ENCODE measurements at regions not wholly inside any gene's neighbourhood (a gene's known extent, or its start where the extent isn't known, plus 50 kb on each side); places are given as distances from the start of the nearest gene placed in this dataset.

DNA sequence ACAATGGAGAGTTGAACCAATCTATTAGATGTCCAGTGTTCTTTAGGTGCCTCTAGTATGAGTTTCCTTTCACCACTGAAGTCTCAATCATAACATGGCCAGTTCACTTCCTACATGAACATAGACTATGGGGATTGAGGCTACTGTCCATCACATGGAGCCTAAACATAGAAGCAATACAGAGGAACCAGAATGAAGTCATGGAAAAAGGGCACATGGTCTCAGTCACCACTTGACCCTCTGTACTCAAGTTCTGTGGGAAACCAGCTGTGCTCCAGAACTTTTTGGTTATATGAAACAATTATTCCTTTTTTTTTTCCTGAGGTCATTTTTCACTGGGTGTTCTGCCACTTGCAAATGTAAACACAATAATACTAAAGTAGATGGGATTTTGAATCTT is 762.5 kb downstream of the CBLN4 start:
- H3F3A ChIP-seq (ENCODE audit: low read depth): no peaks in the 10 kb centered on the region
- no peaks in the 10 kb centered on the region for H3K9me2 ChIP-seq (replicated peaks; ENCODE audit: low read depth, low read length)
- no peaks in the 10 kb centered on the region for H3K4me1 ChIP-seq (ENCODE audit: insufficient read depth, low read length, poor library complexity, severe bottlenecking)
- H2AFZ ChIP-seq (ENCODE audit: low read length): no peak overlapping the region
- no peak overlapping the region for H3K9ac ChIP-seq (ENCODE audit: low read depth, low read length, poor library complexity, severe bottlenecking)
- no peak overlapping the region for H3K4me3 ChIP-seq (ENCODE audit: low read length, poor library complexity, severe bottlenecking)
- H3K79me2 ChIP-seq (ENCODE audit: insufficient read depth, low read length): no peaks in the 10 kb centered on the region
- H3K27me3 ChIP-seq (ENCODE audit: insufficient read depth, low read length, poor library complexity, severe bottlenecking): no peaks in the 10 kb centered on the region
- no peaks in the 10 kb centered on the region for H4K20me1 ChIP-seq (ENCODE audit: insufficient read depth, low read length, poor library complexity, severe bottlenecking)
- no peak overlapping the region for H3K4me2 ChIP-seq (ENCODE audit: low read depth, low read length, poor library complexity, severe bottlenecking)
- no peaks in the 10 kb centered on the region for H3K36me3 ChIP-seq (ENCODE audit: insufficient read depth, low read length)
- no peaks in the 10 kb centered on the region for H3K9me3 ChIP-seq (ENCODE audit: insufficient read depth, low read depth, low read length)
- TF ChIP-seq EZH2phosphoT487 (IDR thresholded peaks at IDR 0.05; ENCODE audit: borderline replicate concordance): no peak
- TF ChIP-seq, protein P1, sequence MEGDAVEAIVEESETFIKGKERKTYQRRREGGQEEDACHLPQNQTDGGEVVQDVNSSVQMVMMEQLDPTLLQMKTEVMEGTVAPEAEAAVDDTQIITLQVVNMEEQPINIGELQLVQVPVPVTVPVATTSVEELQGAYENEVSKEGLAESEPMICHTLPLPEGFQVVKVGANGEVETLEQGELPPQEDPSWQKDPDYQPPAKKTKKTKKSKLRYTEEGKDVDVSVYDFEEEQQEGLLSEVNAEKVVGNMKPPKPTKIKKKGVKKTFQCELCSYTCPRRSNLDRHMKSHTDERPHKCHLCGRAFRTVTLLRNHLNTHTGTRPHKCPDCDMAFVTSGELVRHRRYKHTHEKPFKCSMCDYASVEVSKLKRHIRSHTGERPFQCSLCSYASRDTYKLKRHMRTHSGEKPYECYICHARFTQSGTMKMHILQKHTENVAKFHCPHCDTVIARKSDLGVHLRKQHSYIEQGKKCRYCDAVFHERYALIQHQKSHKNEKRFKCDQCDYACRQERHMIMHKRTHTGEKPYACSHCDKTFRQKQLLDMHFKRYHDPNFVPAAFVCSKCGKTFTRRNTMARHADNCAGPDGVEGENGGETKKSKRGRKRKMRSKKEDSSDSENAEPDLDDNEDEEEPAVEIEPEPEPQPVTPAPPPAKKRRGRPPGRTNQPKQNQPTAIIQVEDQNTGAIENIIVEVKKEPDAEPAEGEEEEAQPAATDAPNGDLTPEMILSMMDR (conservative IDR thresholded peaks at IDR 0.05; ENCODE audit: low read length): no peak

- Histone ChIP-seq H3K9me2 (replicated peaks; ENCODE audit: low read depth, low read length) (no peaks in the 10 kb centered on the region), H3K27me3 (ENCODE audit: insufficient read depth, low read length, poor library complexity, severe bottlenecking) (no peaks in the 10 kb centered on the region), H3K4me2 (ENCODE audit: low read depth, low read length, poor library complexity, severe bottlenecking) (no peak overlapping the region), H2AFZ (ENCODE audit: low read length) (no peak overlapping the region), H3F3A (ENCODE audit: low read depth) (no peaks in the 10 kb centered on the region), H3K4me1 (ENCODE audit: insufficient read depth, low read length, poor library complexity, severe bottlenecking) (no peaks in the 10 kb centered on the region), H3K9me3 (ENCODE audit: insufficient read depth, low read depth, low read length) (no peaks in the 10 kb centered on the region; the same call in 1 of the 2 replicates), H3K36me3 (ENCODE audit: insufficient read depth, low read length) (no peaks in the 10 kb centered on the region), H3K9ac (ENCODE audit: low read depth, low read length, poor library complexity, severe bottlenecking) (no peak overlapping the region), H3K4me3 (ENCODE audit: low read length, poor library complexity, severe bottlenecking) (no peak overlapping the region), H4K20me1 (ENCODE audit: insufficient read depth, low read length, poor library complexity, severe bottlenecking) (no peaks in the 10 kb centered on the region), H3K79me2 (ENCODE audit: insufficient read depth, low read length) (no peaks in the 10 kb centered on the region)
- no peak for TF ChIP-seq EZH2phosphoT487 (IDR thresholded peaks at IDR 0.05; ENCODE audit: borderline replicate concordance)
- TF ChIP-seq, protein P1 (conservative IDR thresholded peaks at IDR 0.05; ENCODE audit: low read length): no peak
These were observed 763.9 kb downstream of the DOK5 start for GRCh38 chr20:55239269-55239668.

- H3K79me2 ChIP-seq (ENCODE audit: insufficient read depth, low read length): no peaks in the 10 kb centered on the region
- H3K4me2 ChIP-seq (ENCODE audit: low read depth, low read length, poor library complexity, severe bottlenecking): no peak overlapping the region
- H3K27me3 ChIP-seq (ENCODE audit: insufficient read depth, low read length, poor library complexity, severe bottlenecking): no peaks in the 10 kb centered on the region
- H3F3A ChIP-seq (ENCODE audit: low read depth): no peaks in the 10 kb centered on the region
- no peaks in the 10 kb centered on the region for H4K20me1 ChIP-seq (ENCODE audit: insufficient read depth, low read length, poor library complexity, severe bottlenecking)
- H3K4me1 ChIP-seq (ENCODE audit: insufficient read depth, low read length, poor library complexity, severe bottlenecking): no peaks in the 10 kb centered on the region
- no peaks in the 10 kb centered on the region for H3K36me3 ChIP-seq (ENCODE audit: insufficient read depth, low read length)
- TF ChIP-seq EZH2phosphoT487 (IDR thresholded peaks at IDR 0.05; ENCODE audit: borderline replicate concordance): no peak
- TF ChIP-seq, protein P1 (conservative IDR thresholded peaks at IDR 0.05; ENCODE audit: low read length): no peak
- no peak overlapping the region for H2AFZ ChIP-seq (ENCODE audit: low read length)
- no peaks in the 10 kb centered on the region for H3K9me2 ChIP-seq (replicated peaks; ENCODE audit: low read depth, low read length)
- no peaks in the 10 kb centered on the region; the same call in 1 of the 2 replicates for H3K9me3 ChIP-seq (ENCODE audit: insufficient read depth, low read depth, low read length)
- H3K9ac ChIP-seq (ENCODE audit: low read depth, low read length, poor library complexity, severe bottlenecking): no peak overlapping the region
- H3K4me3 ChIP-seq (ENCODE audit: low read length, poor library complexity, severe bottlenecking): no peak overlapping the region
These were observed 757.3 kb downstream of the DOK5 start for GRCh38 chr20:55232647-55233046.
